ENCODE measurements at regions not wholly inside any gene's neighbourhood (a gene's known extent, or its start where the extent isn't known, plus 50 kb on each side); places are given as distances from the start of the nearest gene placed in this dataset.

DNA sequence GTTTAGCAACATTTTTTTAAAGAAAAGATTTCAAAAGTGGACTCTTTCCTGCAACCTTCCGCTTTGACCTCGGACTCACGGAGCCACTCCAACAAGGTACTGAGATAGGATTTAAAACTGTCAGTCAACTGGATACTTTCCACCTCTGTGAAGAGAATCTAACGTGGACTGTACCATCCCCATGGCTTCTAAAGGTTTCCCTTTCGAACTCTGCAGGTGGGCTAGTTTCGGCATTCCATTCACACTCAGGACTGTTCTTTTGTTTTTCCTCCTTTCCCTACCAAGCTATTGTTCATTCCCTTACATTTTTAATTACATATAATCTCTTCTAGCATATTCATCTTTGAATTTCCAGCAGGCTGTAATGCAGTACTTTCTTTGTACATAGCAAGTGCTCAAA is 88.5 kb upstream of the AKIP1 start:
- no peaks in the 10 kb centered on the region for H3K4me1 ChIP-seq (ENCODE audit: control insufficient read depth, insufficient read depth, low read length)
- no peaks in the 10 kb centered on the region for H3K27me3 ChIP-seq (ENCODE audit: control insufficient read depth, insufficient read depth, low read length)
- DNase-seq = no peak
- WGBS (ENCODE audit: insufficient coverage, low lambda C conversion rate) = 92% methylated on average over 2 of the region's 6 CpGs
- H3K36me3 ChIP-seq (ENCODE audit: control insufficient read depth, insufficient read depth, low read length) = no peaks in the 10 kb centered on the region
- no peak overlapping the region for H3K4me3 ChIP-seq (ENCODE audit: low read length)
- no peaks in the 10 kb centered on the region for H3K9me3 ChIP-seq (ENCODE audit: control insufficient read depth, low read depth, low read length)
- H3K27ac ChIP-seq (ENCODE audit: low read length) = no peak overlapping the region

DNA sequence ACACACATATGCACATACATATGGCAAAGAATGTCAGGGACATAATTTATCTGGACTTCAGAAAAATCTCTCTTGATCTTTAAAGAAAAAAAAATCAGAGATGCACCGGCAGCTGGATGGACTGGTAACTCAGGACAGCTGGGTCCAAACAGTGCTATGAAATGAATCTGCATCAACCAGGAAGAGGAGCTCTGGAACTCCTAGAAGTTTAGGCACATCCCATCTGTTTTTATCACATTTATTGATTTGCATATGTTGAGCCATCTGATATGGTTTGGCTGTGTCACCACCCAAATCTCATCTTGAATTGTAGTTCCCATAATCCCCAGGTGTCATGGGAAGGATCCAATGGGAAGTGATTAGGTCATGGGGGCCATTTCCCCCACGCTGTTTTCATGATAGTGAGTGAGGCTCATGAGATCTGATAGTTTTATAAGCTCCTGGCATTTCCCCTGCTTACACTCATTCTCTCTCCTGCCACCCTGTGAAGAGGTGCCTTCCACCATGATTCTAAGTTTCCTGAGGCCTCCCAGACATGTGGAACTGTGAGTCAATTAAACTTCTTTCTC is 87.7 kb upstream of the AKIP1 start:
- no peak for DNase-seq
- WGBS (ENCODE audit: insufficient coverage, low lambda C conversion rate) = no CpG with 5 or more reads among the region's 2 CpGs
- Histone ChIP-seq H3K36me3 (ENCODE audit: control insufficient read depth, insufficient read depth, low read length) (no peaks in the 10 kb centered on the region), H3K27ac (ENCODE audit: low read length) (no peak overlapping the region), H3K27me3 (ENCODE audit: control insufficient read depth, insufficient read depth, low read length) (no peaks in the 10 kb centered on the region), H3K4me3 (ENCODE audit: low read length) (no peak overlapping the region), H3K9me3 (ENCODE audit: control insufficient read depth, low read depth, low read length) (no peaks in the 10 kb centered on the region), H3K4me1 (ENCODE audit: control insufficient read depth, insufficient read depth, low read length) (no peaks in the 10 kb centered on the region)

DNA sequence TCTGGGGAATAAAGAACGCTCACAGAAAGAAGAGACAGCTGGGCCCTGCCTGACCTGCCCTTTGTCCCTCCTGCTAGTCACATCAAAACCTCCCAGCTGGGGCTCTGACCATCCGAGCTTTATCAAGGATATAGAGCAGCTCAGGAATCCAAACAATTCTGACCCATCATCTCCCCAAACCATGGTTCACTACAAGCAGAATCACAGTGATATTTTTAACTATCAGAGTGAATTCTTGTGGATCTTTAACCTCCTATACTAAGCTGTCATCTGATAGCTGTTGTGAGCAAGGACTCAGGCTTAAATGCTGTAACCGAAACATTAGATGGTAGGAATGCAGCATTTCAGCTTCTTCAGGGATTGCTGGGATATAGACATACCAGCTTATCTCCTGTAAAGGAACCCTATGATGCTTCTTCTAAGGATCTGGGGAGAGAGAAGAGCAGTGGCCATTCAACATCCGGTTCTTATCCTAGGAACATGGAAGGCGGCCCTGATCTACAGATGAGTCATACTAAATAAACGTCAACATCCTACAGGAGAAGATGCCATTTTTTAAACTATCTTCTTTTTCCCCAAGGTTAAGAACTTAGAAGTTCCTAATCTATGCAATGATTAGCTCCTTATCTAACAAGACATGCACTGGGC is 84.7 kb upstream of the AKIP1 start:
- no peaks in the 10 kb centered on the region for H3K4me1 ChIP-seq (ENCODE audit: control insufficient read depth, insufficient read depth, low read length)
- no peak for DNase-seq
- no peaks in the 10 kb centered on the region for H3K27me3 ChIP-seq (ENCODE audit: control insufficient read depth, insufficient read depth, low read length)
- H3K36me3 ChIP-seq (ENCODE audit: control insufficient read depth, insufficient read depth, low read length) = no peaks in the 10 kb centered on the region
- H3K27ac ChIP-seq (ENCODE audit: low read length) = no peak overlapping the region
- no CpG with 5 or more reads among the region's 6 CpGs for WGBS (ENCODE audit: insufficient coverage, low lambda C conversion rate)
- H3K9me3 ChIP-seq (ENCODE audit: control insufficient read depth, low read depth, low read length) = no peaks in the 10 kb centered on the region
- H3K4me3 ChIP-seq (ENCODE audit: low read length) = no peak overlapping the region

GRCh38 chr11:8826901-8827560 is 84.0 kb upstream of the AKIP1 start:
- no peak overlapping the region for H3K27ac ChIP-seq (ENCODE audit: low read length)
- H3K9me3 ChIP-seq (ENCODE audit: control insufficient read depth, low read depth, low read length) = no peaks in the 10 kb centered on the region
- no peak overlapping the region for H3K4me3 ChIP-seq (ENCODE audit: low read length)
- no peaks in the 10 kb centered on the region for H3K4me1 ChIP-seq (ENCODE audit: control insufficient read depth, insufficient read depth, low read length)
- DNase-seq = no peak
- 86% methylated on average over 2 of the region's 6 CpGs for WGBS (ENCODE audit: insufficient coverage, low lambda C conversion rate)
- no peaks in the 10 kb centered on the region for H3K27me3 ChIP-seq (ENCODE audit: control insufficient read depth, insufficient read depth, low read length)
- no peaks in the 10 kb centered on the region for H3K36me3 ChIP-seq (ENCODE audit: control insufficient read depth, insufficient read depth, low read length)

DNA sequence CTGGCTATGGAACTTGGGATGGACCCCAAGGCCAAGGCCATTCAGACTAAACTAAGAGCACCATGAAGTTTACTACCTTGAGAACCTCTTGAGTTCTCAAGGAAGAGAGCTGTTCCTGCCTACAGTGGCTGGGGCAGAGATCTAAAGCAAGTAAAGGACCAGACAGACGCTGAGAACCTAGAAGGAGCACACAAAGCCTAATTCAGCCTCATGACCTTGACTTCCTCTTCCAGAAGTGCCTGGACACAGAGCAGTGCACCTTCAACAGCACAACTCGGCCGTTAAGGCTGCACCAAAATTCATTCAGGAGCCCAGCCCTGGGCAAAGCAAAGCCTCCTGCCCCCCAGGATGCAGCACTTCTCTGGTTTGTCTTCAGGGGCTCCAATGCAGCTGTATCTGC is 82.9 kb upstream of the AKIP1 start:
- WGBS (ENCODE audit: insufficient coverage, low lambda C conversion rate) = no CpG with 5 or more reads among the region's 3 CpGs
- Histone ChIP-seq H3K4me1 (ENCODE audit: control insufficient read depth, insufficient read depth, low read length) (no peaks in the 10 kb centered on the region), H3K9me3 (ENCODE audit: control insufficient read depth, low read depth, low read length) (no peaks in the 10 kb centered on the region), H3K27ac (ENCODE audit: low read length) (no peak overlapping the region), H3K27me3 (ENCODE audit: control insufficient read depth, insufficient read depth, low read length) (no peaks in the 10 kb centered on the region), H3K4me3 (ENCODE audit: low read length) (no peak overlapping the region), H3K36me3 (ENCODE audit: control insufficient read depth, insufficient read depth, low read length) (no peaks in the 10 kb centered on the region)
- no peak for DNase-seq

DNA sequence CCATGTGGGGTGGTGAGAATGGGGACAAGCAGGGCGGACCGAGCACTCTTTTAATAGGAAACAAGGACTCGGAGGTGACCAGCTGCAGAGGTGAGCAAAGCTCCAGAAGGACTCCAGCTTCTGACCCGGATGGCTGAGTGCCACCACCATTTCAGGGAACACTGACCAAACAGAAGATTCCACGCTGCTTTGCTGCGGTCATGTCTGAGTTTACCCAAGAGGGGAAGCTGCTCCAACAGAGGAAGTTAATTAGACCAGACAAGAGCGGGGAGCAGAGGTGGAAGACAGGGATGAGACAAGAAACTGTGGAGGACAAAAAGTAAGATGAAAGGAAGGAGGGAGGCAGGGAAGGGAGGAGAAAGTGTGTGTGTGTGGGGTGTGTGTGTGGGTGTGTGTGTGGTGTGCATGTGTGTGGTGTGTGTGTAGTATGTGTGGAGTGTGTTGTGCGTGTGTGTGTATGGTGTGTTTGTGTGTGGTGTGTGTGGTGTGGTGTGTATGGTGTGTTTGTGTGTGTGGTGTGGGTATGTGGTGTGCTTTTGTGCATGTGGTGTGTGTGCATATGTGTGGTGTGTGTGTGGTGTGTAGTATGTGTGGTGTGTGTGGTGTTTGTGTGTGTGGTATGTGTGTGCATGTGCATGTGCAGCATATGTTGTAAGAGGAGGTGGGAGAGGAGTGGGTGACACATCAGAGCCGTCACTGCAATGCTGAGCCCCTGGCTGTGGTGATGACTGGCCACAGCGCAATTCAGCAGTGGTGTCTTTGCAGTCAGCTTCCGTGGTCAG is 82.2 kb upstream of the AKIP1 start:
- Histone ChIP-seq H3K27me3 (ENCODE audit: control insufficient read depth, insufficient read depth, low read length) (no peaks in the 10 kb centered on the region), H3K36me3 (ENCODE audit: control insufficient read depth, insufficient read depth, low read length) (no peaks in the 10 kb centered on the region), H3K27ac (ENCODE audit: low read length) (no peak overlapping the region), H3K4me3 (ENCODE audit: low read length) (no peak overlapping the region), H3K9me3 (ENCODE audit: control insufficient read depth, low read depth, low read length) (no peaks in the 10 kb centered on the region), H3K4me1 (ENCODE audit: control insufficient read depth, insufficient read depth, low read length) (no peaks in the 10 kb centered on the region)
- DNase-seq = no peak
- no CpG with 5 or more reads among the region's 11 CpGs for WGBS (ENCODE audit: insufficient coverage, low lambda C conversion rate)

GRCh38 chr11:8829556-8829955 is 81.4 kb upstream of the AKIP1 start:
- no CpG with 5 or more reads among the region's 8 CpGs for WGBS (ENCODE audit: insufficient coverage, low lambda C conversion rate)
- Histone ChIP-seq H3K27ac (ENCODE audit: low read length) (no peak overlapping the region), H3K36me3 (ENCODE audit: control insufficient read depth, insufficient read depth, low read length) (no peaks in the 10 kb centered on the region), H3K4me1 (ENCODE audit: control insufficient read depth, insufficient read depth, low read length) (no peaks in the 10 kb centered on the region), H3K4me3 (ENCODE audit: low read length) (no peak overlapping the region), H3K27me3 (ENCODE audit: control insufficient read depth, insufficient read depth, low read length) (no peaks in the 10 kb centered on the region), H3K9me3 (ENCODE audit: control insufficient read depth, low read depth, low read length) (no peaks in the 10 kb centered on the region)
- DNase-seq = no peak

GRCh38 chr11:8830641-8831040 is 80.3 kb upstream of the AKIP1 start:
- no peak overlapping the region for H3K27ac ChIP-seq (ENCODE audit: low read length)
- DNase-seq = no peak
- H3K27me3 ChIP-seq (ENCODE audit: control insufficient read depth, insufficient read depth, low read length) = no peaks in the 10 kb centered on the region
- 90% methylated on average over 2 of the region's 3 CpGs for WGBS (ENCODE audit: insufficient coverage, low lambda C conversion rate)
- no peaks in the 10 kb centered on the region for H3K9me3 ChIP-seq (ENCODE audit: control insufficient read depth, low read depth, low read length)
- H3K4me1 ChIP-seq (ENCODE audit: control insufficient read depth, insufficient read depth, low read length) = no peaks in the 10 kb centered on the region
- no peaks in the 10 kb centered on the region for H3K36me3 ChIP-seq (ENCODE audit: control insufficient read depth, insufficient read depth, low read length)
- H3K4me3 ChIP-seq (ENCODE audit: low read length) = no peak overlapping the region

DNA sequence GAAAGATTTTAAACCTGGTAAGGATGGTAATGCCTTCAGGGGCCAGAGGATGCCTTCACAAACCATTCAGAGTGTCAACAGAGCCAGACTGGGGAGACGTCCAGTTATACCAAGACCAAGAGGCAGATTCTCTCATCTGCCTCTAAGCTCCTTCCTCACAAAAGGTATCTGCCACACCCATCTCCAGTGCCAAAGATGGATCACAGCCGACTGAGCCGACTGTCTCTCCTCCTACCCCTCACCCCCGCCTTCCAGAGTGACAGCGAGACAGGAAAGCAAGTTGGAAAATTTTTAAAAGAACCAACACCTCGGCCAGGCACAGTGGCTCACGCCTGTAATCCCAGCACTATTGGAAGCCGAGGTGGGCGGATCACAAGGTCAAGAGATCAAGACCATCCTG is 79.1 kb upstream of the AKIP1 start:
- no CpG with 5 or more reads among the region's 9 CpGs for WGBS (ENCODE audit: insufficient coverage, low lambda C conversion rate)
- no peak overlapping the region for H3K27ac ChIP-seq (ENCODE audit: low read length)
- no peaks in the 10 kb centered on the region for H3K9me3 ChIP-seq (ENCODE audit: control insufficient read depth, low read depth, low read length)
- no peak for DNase-seq
- no peaks in the 10 kb centered on the region for H3K27me3 ChIP-seq (ENCODE audit: control insufficient read depth, insufficient read depth, low read length)
- no peaks in the 10 kb centered on the region for H3K36me3 ChIP-seq (ENCODE audit: control insufficient read depth, insufficient read depth, low read length)
- H3K4me3 ChIP-seq (ENCODE audit: low read length) = no peak overlapping the region
- no peaks in the 10 kb centered on the region for H3K4me1 ChIP-seq (ENCODE audit: control insufficient read depth, insufficient read depth, low read length)

GRCh38 chr11:8832571-8833260 is 78.3 kb upstream of the AKIP1 start:
- H3K9me3 ChIP-seq (ENCODE audit: control insufficient read depth, low read depth, low read length) = no peaks in the 10 kb centered on the region
- no peak overlapping the region for H3K27ac ChIP-seq (ENCODE audit: low read length)
- H3K27me3 ChIP-seq (ENCODE audit: control insufficient read depth, insufficient read depth, low read length) = no peaks in the 10 kb centered on the region
- no peak for DNase-seq
- H3K4me3 ChIP-seq (ENCODE audit: low read length) = no peak overlapping the region
- H3K36me3 ChIP-seq (ENCODE audit: control insufficient read depth, insufficient read depth, low read length) = no peaks in the 10 kb centered on the region
- no peaks in the 10 kb centered on the region for H3K4me1 ChIP-seq (ENCODE audit: control insufficient read depth, insufficient read depth, low read length)
- WGBS (ENCODE audit: insufficient coverage, low lambda C conversion rate) = no CpG with 5 or more reads among the region's 9 CpGs

All from large intestine (tissue), 3 donors.